Left ventricle myocardium inferior (tissue), 1 donor: ENCODE measurements at regions not wholly inside any gene's neighbourhood (a gene's known extent, or its start where the extent isn't known, plus 50 kb on each side); places are given as distances from the start of the nearest gene placed in this dataset.

Source experiments
- DNase-seq: peaks from one replicate; pipeline ENCODE4 v3.0.0-alpha.2; 2020
- H3K27ac ChIP-seq: fragments of 200-600 bp; replicated peaks from 2 replicates; pipeline ENCODE4 v1.8.0; 2021
- H3K27me3 ChIP-seq: fragments of 200-600 bp; 2 replicates; pipeline ENCODE4 v1.8.0; 2021; ENCODE audit warnings: low read depth
- H3K36me3 ChIP-seq: fragments of 200-600 bp; 2 replicates; pipeline ENCODE4 v1.8.0; 2021
- H3K4me1 ChIP-seq: fragments of 200-600 bp; 2 replicates; pipeline ENCODE4 v1.8.0; 2021
- H3K4me3 ChIP-seq: fragments of 200-600 bp; 2 replicates; pipeline ENCODE4 v1.8.0; 2021; ENCODE audit warnings: mild to moderate bottlenecking, moderate library complexity
- H3K9me3 ChIP-seq: fragments of 200-600 bp; replicated peaks from 2 replicates; pipeline ENCODE4 v1.8.0; 2021
- intact Hi-C: fragments of 100-400 bp; cut with micrococcal nuclease; formaldehyde crosslinking; loops from one replicate; pipeline ENCODE4 v1.11.0; 2022
- TF ChIP-seq, protein P1 (sequence below): fragments of 200-600 bp; IDR thresholded peaks from 2 replicates; pipeline ENCODE4 v1.8.0; 2021; ENCODE audit warnings: antibody characterized with exemption, mild to moderate bottlenecking, borderline replicate concordance
- donor health status: DM: no; HTN: yes; CAD: no; lungs with severe emphysema.

GRCh38 chr20:24139846-24140245 is 151.3 kb upstream of the GGTLC1 start:
- Histone ChIP-seq H3K36me3 (no peaks in the 10 kb centered on the region), H3K27ac (no peak overlapping the region), H3K27me3 (peaks cover 8% of the 10 kb centered on the region), H3K4me3 (no peak overlapping the region), H3K9me3 (peaks cover 10% of the 10 kb centered on the region), H3K4me1 (no peaks in the 10 kb centered on the region)
- intact Hi-C loops: loop anchor here (10.0 kb wide), 2 partner anchors 305 to 365 kb away; no protein-coding TSS in a partner anchor
- TF ChIP-seq, protein P1, sequence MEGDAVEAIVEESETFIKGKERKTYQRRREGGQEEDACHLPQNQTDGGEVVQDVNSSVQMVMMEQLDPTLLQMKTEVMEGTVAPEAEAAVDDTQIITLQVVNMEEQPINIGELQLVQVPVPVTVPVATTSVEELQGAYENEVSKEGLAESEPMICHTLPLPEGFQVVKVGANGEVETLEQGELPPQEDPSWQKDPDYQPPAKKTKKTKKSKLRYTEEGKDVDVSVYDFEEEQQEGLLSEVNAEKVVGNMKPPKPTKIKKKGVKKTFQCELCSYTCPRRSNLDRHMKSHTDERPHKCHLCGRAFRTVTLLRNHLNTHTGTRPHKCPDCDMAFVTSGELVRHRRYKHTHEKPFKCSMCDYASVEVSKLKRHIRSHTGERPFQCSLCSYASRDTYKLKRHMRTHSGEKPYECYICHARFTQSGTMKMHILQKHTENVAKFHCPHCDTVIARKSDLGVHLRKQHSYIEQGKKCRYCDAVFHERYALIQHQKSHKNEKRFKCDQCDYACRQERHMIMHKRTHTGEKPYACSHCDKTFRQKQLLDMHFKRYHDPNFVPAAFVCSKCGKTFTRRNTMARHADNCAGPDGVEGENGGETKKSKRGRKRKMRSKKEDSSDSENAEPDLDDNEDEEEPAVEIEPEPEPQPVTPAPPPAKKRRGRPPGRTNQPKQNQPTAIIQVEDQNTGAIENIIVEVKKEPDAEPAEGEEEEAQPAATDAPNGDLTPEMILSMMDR: no peak
- DNase-seq: no peak

- TF ChIP-seq, protein P1: no peak
Measured at GRCh38 chr20:24138951-24139350, 150.4 kb upstream of the GGTLC1 start.

GRCh38 chr20:24138196-24138857 is 149.7 kb upstream of the GGTLC1 start:
- peaks cover 10% of the 10 kb centered on the region for H3K9me3 ChIP-seq
- DNase-seq: no peak
- H3K36me3 ChIP-seq: no peaks in the 10 kb centered on the region
- H3K4me3 ChIP-seq: no peak overlapping the region
- intact Hi-C loops: no loop called here
- no peaks in the 10 kb centered on the region for H3K4me1 ChIP-seq
- no peaks in the 10 kb centered on the region for H3K27me3 ChIP-seq
- H3K27ac ChIP-seq: no peak overlapping the region
- TF ChIP-seq, protein P1: no peak

More at GRCh38 chr20:24138951-24139350, 150.4 kb upstream of the GGTLC1 start:
- Histone ChIP-seq H3K9me3 (peaks cover 10% of the 10 kb centered on the region), H3K4me1 (no peaks in the 10 kb centered on the region), H3K36me3 (no peaks in the 10 kb centered on the region), H3K27ac (no peak overlapping the region), H3K4me3 (no peak overlapping the region), H3K27me3 (peaks cover 6% of the 10 kb centered on the region)
- intact Hi-C loops: no loop called here
- DNase-seq: no peak

- Histone ChIP-seq H3K36me3 (no peaks in the 10 kb centered on the region), H3K9me3 (peaks cover 10% of the 10 kb centered on the region), H3K27me3 (no peaks in the 10 kb centered on the region), H3K4me3 (no peak overlapping the region), H3K4me1 (no peaks in the 10 kb centered on the region), H3K27ac (no peak overlapping the region)
- DNase-seq: no peak
- TF ChIP-seq, protein P1: no peak
- intact Hi-C loops: no loop called here
Measured at GRCh38 chr20:24136659-24137246, 148.2 kb upstream of the GGTLC1 start.

DNA sequence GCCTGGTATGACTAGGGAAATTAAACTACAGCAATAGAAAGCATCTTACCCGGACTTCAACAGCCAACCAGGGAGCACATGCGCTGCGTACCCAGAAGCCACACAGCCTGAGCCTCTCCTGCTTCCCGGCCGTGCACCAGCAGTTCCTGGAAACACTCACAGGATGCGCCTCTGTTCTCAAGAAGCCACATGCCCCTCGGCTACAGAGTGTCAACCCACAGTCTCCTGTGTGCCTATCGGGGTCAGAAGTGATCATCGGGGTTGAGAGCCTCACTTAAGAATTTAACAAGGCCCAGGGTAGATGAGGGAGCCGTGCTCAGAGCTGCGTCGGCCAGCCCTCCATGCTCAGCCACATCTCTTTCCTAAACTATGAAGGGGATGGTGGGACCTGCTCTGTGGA is 147.2 kb upstream of the GGTLC1 start:
- TF ChIP-seq, protein P1: no peak
- intact Hi-C loops: no loop called here
- H3K4me3 ChIP-seq: no peak overlapping the region

More for the DNA sequence above, 147.2 kb upstream of the GGTLC1 start:
- H3K9me3 ChIP-seq: peaks cover under 1% of the 10 kb centered on the region
- H3K36me3 ChIP-seq: no peaks in the 10 kb centered on the region
- no peaks in the 10 kb centered on the region for H3K4me1 ChIP-seq
- no peak for DNase-seq
- H3K27ac ChIP-seq: no peak overlapping the region
- peaks cover 9% of the 10 kb centered on the region for H3K27me3 ChIP-seq
